GM12891 (cell line): ENCODE measurements at regions not wholly inside any gene's neighbourhood (a gene's known extent, or its start where the extent isn't known, plus 50 kb on each side); places are given as distances from the start of the nearest gene placed in this dataset.
"Not testable (repeated sequence)": the region's sequence is repeated elsewhere in the genome, so short reads cannot be mapped to it uniquely, and the experiment has no call there.

Experiments used
- DNase-seq: peaks from one replicate; pipeline ENCODE4 v3.0.0; 2011; ENCODE audit warnings: low spot score; ENCODE audit not compliant: insufficient read length
- FAIRE-seq: peaks from 2 replicates; lab custom pipeline; 2011; peaks lifted over from hg19 to GRCh38; lab: Jason Lieb, UNC
- PAX5 ChIP-seq: IDR thresholded peaks from 2 replicates; pipeline ENCODE4 v1.6.1; 2011; ENCODE audit warnings: low read length, moderate library complexity, mild to moderate bottlenecking; ENCODE audit not compliant: insufficient read depth, severe bottlenecking
- POLR2A ChIP-seq: IDR thresholded peaks from 2 replicates; pipeline ENCODE4 v1.6.1; 2011; ENCODE audit warnings: low read depth, low read length, control low read depth
- POLR2AphosphoS5 ChIP-seq: IDR thresholded peaks from 2 replicates; pipeline ENCODE4 v1.6.1; 2011; ENCODE audit warnings: low read depth, low read length, control low read depth
- POU2F2 ChIP-seq: IDR thresholded peaks from 2 replicates; pipeline ENCODE4 v1.6.1; 2011; ENCODE audit warnings: low read depth, mild to moderate bottlenecking, control low read depth, low read length, moderate library complexity
- SPI1 ChIP-seq: IDR thresholded peaks from 2 replicates; pipeline ENCODE4 v1.6.1; 2011; ENCODE audit warnings: low read depth, low read length, control low read depth
- TAF1 ChIP-seq: IDR thresholded peaks from 2 replicates; pipeline ENCODE4 v1.6.1; 2011; ENCODE audit warnings: low read depth, low read length, control low read depth

GRCh38 chr5:125229556-125229955 is 483.1 kb upstream of the ZNF608 start:
- FAIRE-seq, result no peak
- TF ChIP-seq PAX5 (no peak), POU2F2 (no peak), SPI1 (no peak), TAF1 (no peak), POLR2AphosphoS5 (no peak), POLR2A (no peak)
- no peak for DNase-seq

GRCh38 chr5:125232779-125233230 is 486.4 kb upstream of the ZNF608 start:
- FAIRE-seq, result no peak
- DNase-seq, result no peak
- TF ChIP-seq POU2F2 (no peak), POLR2AphosphoS5 (no peak), TAF1 (no peak)

- DNase-seq, result no peak
- TF ChIP-seq POLR2AphosphoS5, result no peak
- no peak for TF ChIP-seq PAX5
- no peak for TF ChIP-seq POLR2A
- no peak for TF ChIP-seq SPI1
- no peak for TF ChIP-seq TAF1
- TF ChIP-seq POU2F2, result no peak
- FAIRE-seq, result no peak
Measured at GRCh38 chr5:125233944-125234343, 487.5 kb upstream of the ZNF608 start.

GRCh38 chr5:125236007-125236406 is 489.6 kb upstream of the ZNF608 start:
- DNase-seq (no peak), FAIRE-seq (no peak)
- TF ChIP-seq POLR2AphosphoS5 (no peak), SPI1 (no peak), POLR2A (no peak), PAX5 (no peak), POU2F2 (no peak), TAF1 (no peak)

- TF ChIP-seq POLR2AphosphoS5, result no peak
- no peak for TF ChIP-seq POU2F2
- no peak for TF ChIP-seq SPI1
- no peak for TF ChIP-seq POLR2A
- no peak for TF ChIP-seq TAF1
- no peak for TF ChIP-seq PAX5
- no peak for DNase-seq
- no peak for FAIRE-seq
Measured at GRCh38 chr5:125236981-125237380, 490.5 kb upstream of the ZNF608 start.

GRCh38 chr5:125244531-125244930 is 498.1 kb upstream of the ZNF608 start:
- FAIRE-seq (no peak), DNase-seq (no peak)
- TF ChIP-seq POLR2A (no peak), PAX5 (no peak), POU2F2 (no peak), TAF1 (no peak), POLR2AphosphoS5 (no peak)

GRCh38 chr5:125245216-125245615 is 498.8 kb upstream of the ZNF608 start:
- FAIRE-seq (no peak), DNase-seq (no peak)

GRCh38 chr5:125249400-125249799 is 503.0 kb upstream of the ZNF608 start:
- FAIRE-seq (no peak), DNase-seq (no peak)
- TF ChIP-seq POLR2A (no peak), PAX5 (no peak), POU2F2 (no peak), SPI1 (no peak), TAF1 (no peak), POLR2AphosphoS5 (no peak)

More at GRCh38 chr5:125245216-125245615, 498.8 kb upstream of the ZNF608 start:
- TF ChIP-seq PAX5 (no peak), POU2F2 (no peak), SPI1 (no peak), POLR2AphosphoS5 (no peak), TAF1 (no peak), POLR2A (no peak)

GRCh38 chr5:125251703-125252102 is 505.3 kb upstream of the ZNF608 start:
- FAIRE-seq (no peak), DNase-seq (no peak)
- TF ChIP-seq SPI1 (no peak), POLR2A (no peak), TAF1 (no peak), PAX5 (no peak)

GRCh38 chr5:125253634-125254033 is 507.2 kb upstream of the ZNF608 start:
- not testable (repeated sequence) for FAIRE-seq, DNase-seq

GRCh38 chr5:125254267-125254666 is 507.8 kb upstream of the ZNF608 start:
- DNase-seq, result no peak
- no peak for FAIRE-seq
- TF ChIP-seq POLR2AphosphoS5 (no peak), SPI1 (no peak), PAX5 (no peak), POLR2A (no peak), TAF1 (no peak), POU2F2 (no peak)
